Keratinocyte (primary cell): ENCODE measurements at regions not wholly inside any gene's neighbourhood (a gene's known extent, or its start where the extent isn't known, plus 50 kb on each side); places are given as distances from the start of the nearest gene placed in this dataset.
A peak's percentile ranks its signal among the peaks of the same experiment; 100 is the strongest.

Experiments
- DNase-seq: peaks from one replicate; pipeline ENCODE4 v3.0.0-alpha.2; 2011; ENCODE audit warnings: low read depth, missing footprints, low spot score
- FAIRE-seq: peaks from 2 replicates; lab custom pipeline; 2011; peaks lifted over from hg19 to GRCh38; lab: Jason Lieb, UNC
- H2AFZ ChIP-seq: 2 replicates; pipeline ENCODE4 v1.6.0; 2012; ENCODE audit warnings: low read length, control low read depth, inconsistent platforms; ENCODE audit not compliant: control insufficient read depth
- H3K27ac ChIP-seq: 2 replicates; pipeline ENCODE4 v1.5.1; 2011; ENCODE audit warnings: low read length; ENCODE audit not compliant: control insufficient read depth, insufficient read depth
- H3K27me3 ChIP-seq: 3 replicates; pipeline ENCODE4 v1.6.0; 2011; ENCODE audit warnings: low read length; ENCODE audit not compliant: control insufficient read depth, insufficient read depth; ENCODE audit errors: extremely low read depth
- H3K36me3 ChIP-seq, 2 experiments: 2 replicates in 1 of 2; 3 replicates in 1 of 2; pipeline ENCODE4 v1.5.1; 2011; ENCODE audit warnings: low read length in 2 of 2, mild to moderate bottlenecking in 1 of 2; ENCODE audit not compliant: control insufficient read depth in 2 of 2, insufficient read depth in 2 of 2; ENCODE audit errors: extremely low read depth in 1 of 2
- H3K4me1 ChIP-seq: 3 replicates; pipeline ENCODE4 v1.5.1; 2011; ENCODE audit warnings: low read length; ENCODE audit not compliant: control insufficient read depth, insufficient read depth; ENCODE audit errors: extremely low read depth
- H3K4me2 ChIP-seq: 3 replicates; pipeline ENCODE4 v1.6.0; 2011; ENCODE audit warnings: low read depth, low read length; ENCODE audit not compliant: control insufficient read depth, insufficient read depth; ENCODE audit errors: extremely low read depth
- H3K4me3 ChIP-seq, 3 experiments: fragments of 200-600 bp in 1 of 3; sonication (generic) in 1 of 3; 2 replicates in 2 of 3; 3 replicates in 1 of 3; pipeline ENCODE4 v1.5.1; 2011 to 2016; ENCODE audit warnings: low read length in 3 of 3, mild to moderate bottlenecking in 3 of 3, control low read depth in 2 of 3, inconsistent platforms in 1 of 3, low read depth in 1 of 3, mixed read lengths in 1 of 3, mixed run types in 1 of 3, moderate library complexity in 1 of 3; ENCODE audit not compliant: control insufficient read depth in 2 of 3, insufficient read depth in 2 of 3; ENCODE audit errors: extremely low read depth in 1 of 3
- H3K79me2 ChIP-seq: 2 replicates; pipeline ENCODE4 v1.6.0; 2012; ENCODE audit warnings: low read length; ENCODE audit not compliant: control insufficient read depth, insufficient read depth
- H3K9ac ChIP-seq: 3 replicates; pipeline ENCODE4 v1.6.0; 2011; ENCODE audit warnings: low read length; ENCODE audit not compliant: control insufficient read depth, insufficient read depth; ENCODE audit errors: extremely low read depth
- H3K9me1 ChIP-seq: 3 replicates; pipeline ENCODE4 v1.6.0; 2011; ENCODE audit warnings: low read length; ENCODE audit not compliant: control insufficient read depth, insufficient read depth; ENCODE audit errors: extremely low read depth
- H3K9me3 ChIP-seq: 2 replicates; pipeline ENCODE4 v1.5.1; 2012; ENCODE audit warnings: low read depth, low read length; ENCODE audit not compliant: control insufficient read depth
- H4K20me1 ChIP-seq: 3 replicates; pipeline ENCODE4 v1.6.0; 2011; ENCODE audit warnings: low read length; ENCODE audit not compliant: control insufficient read depth, insufficient read depth; ENCODE audit errors: extremely low read depth
- CTCF ChIP-seq, 3 experiments: IDR thresholded peaks in 1 of 3; conservative IDR thresholded peaks in 1 of 3; optimal IDR thresholded peaks in 1 of 3; 2 replicates in 2 of 3; 3 replicates in 1 of 3; pipeline versions ENCODE3 to v1.5.1; 2011; ENCODE audit warnings: low read length in 3 of 3, mild to moderate bottlenecking in 3 of 3, moderate library complexity in 2 of 3, control low read depth in 1 of 3, inconsistent platforms in 1 of 3; ENCODE audit not compliant: insufficient read depth in 2 of 3; ENCODE audit errors: extremely low read depth in 1 of 3
- EZH2 ChIP-seq: IDR thresholded peaks from one replicate; pipeline ENCODE4 v1.6.1; 2012; ENCODE audit warnings: inconsistent platforms, mild to moderate bottlenecking, low read length, moderate library complexity
- dilution Hi-C: fragments of 300-500 bp; cut with MboI; formaldehyde crosslinking; loops from one replicate; pipeline ENCODE4 v1.7.0; 2020; ENCODE audit warnings: low sequenced_read_pairs; ENCODE audit not compliant: extremely low pct_ligation_motif_present

GRCh38 chr2:38147333-38148121 is 71.6 kb upstream of the CYP1B1 start:
- H3K79me2 ChIP-seq = no peaks in the 10 kb centered on the region
- no peak for TF ChIP-seq EZH2
- TF ChIP-seq CTCF (optimal IDR thresholded peaks at IDR 0.05 in 1 of 3, IDR thresholded peaks at IDR 0.05 in 1 of 3, conservative IDR thresholded peaks at IDR 0.05 in 1 of 3; ENCODE audit: extremely low read depth in 1 of 3, insufficient read depth in 2 of 3, low read length in 3 of 3) = no peak
- no peaks in the 10 kb centered on the region for H3K36me3 ChIP-seq
- no peaks in the 10 kb centered on the region for H3K27me3 ChIP-seq
- no peak for DNase-seq
- no peaks in the 10 kb centered on the region for H3K9me1 ChIP-seq
- no peaks in the 10 kb centered on the region for H4K20me1 ChIP-seq
- H2AFZ ChIP-seq = peak overlapping the region; percentile 12
- dilution Hi-C loops = no loop called here
- no peaks in the 10 kb centered on the region for H3K9me3 ChIP-seq
- peaks cover 15% of the 10 kb centered on the region for H3K4me1 ChIP-seq
- peak overlapping the region; percentile 64 for H3K9ac ChIP-seq
- FAIRE-seq = no peak
- H3K4me3 ChIP-seq = no peak overlapping the region
- peak overlapping the region; percentile 84 for H3K27ac ChIP-seq
- peak overlapping the region; percentile 70 for H3K4me2 ChIP-seq

- H3K79me2 ChIP-seq = no peaks in the 10 kb centered on the region
- H3K9ac ChIP-seq = peak overlapping the region; percentile 64
- no peaks in the 10 kb centered on the region for H3K9me3 ChIP-seq
- DNase-seq (peak; percentile 21), FAIRE-seq (peak; percentile 93)
- H3K27me3 ChIP-seq = no peaks in the 10 kb centered on the region
- H3K4me2 ChIP-seq = peak overlapping the region; percentile 70
- dilution Hi-C loops = no loop called here
- H3K27ac ChIP-seq = peak overlapping the region; percentile 84
- TF ChIP-seq CTCF (optimal IDR thresholded peaks at IDR 0.05 in 1 of 3, IDR thresholded peaks at IDR 0.05 in 1 of 3, conservative IDR thresholded peaks at IDR 0.05 in 1 of 3; ENCODE audit: extremely low read depth in 1 of 3, insufficient read depth in 2 of 3, low read length in 3 of 3) (no peak), EZH2 (no peak)
- no peak overlapping the region for H3K4me3 ChIP-seq
- no peaks in the 10 kb centered on the region for H3K9me1 ChIP-seq
- no peaks in the 10 kb centered on the region for H4K20me1 ChIP-seq
- no peaks in the 10 kb centered on the region for H3K36me3 ChIP-seq
- H3K4me1 ChIP-seq = peaks cover 15% of the 10 kb centered on the region
- peak overlapping the region; percentile 12 for H2AFZ ChIP-seq
These were observed 71.0 kb upstream of the CYP1B1 start for GRCh38 chr2:38146907-38147307.
